Trophoblast cell (in vitro differentiated cells and primary cell): ENCODE measurements at regions not wholly inside any gene's neighbourhood (a gene's known extent, or its start where the extent isn't known, plus 50 kb on each side); places are given as distances from the start of the nearest gene placed in this dataset.

Experiments used
- DNase-seq, 2 donors: peaks; one replicate each; pipeline ENCODE4 v3.0.0-alpha.2; 2016
- H2AFZ ChIP-seq: 2 replicates; pipeline ENCODE4 v1.6.1; 2013; ENCODE audit warnings: low read length, moderate library complexity, mild to moderate bottlenecking; ENCODE audit not compliant: insufficient read depth, poor library complexity
- H2AK5ac ChIP-seq: 2 replicates; pipeline ENCODE4 v1.6.1; 2013; ENCODE audit warnings: mild to moderate bottlenecking, low read length
- H2BK120ac ChIP-seq: 2 replicates; pipeline ENCODE4 v1.6.1; 2013; ENCODE audit warnings: low read length, mild to moderate bottlenecking, moderate library complexity; ENCODE audit not compliant: insufficient read depth, poor library complexity
- H2BK12ac ChIP-seq: 2 replicates; pipeline ENCODE4 v1.6.1; 2013; ENCODE audit warnings: mild to moderate bottlenecking, low read length, moderate library complexity
- H2BK5ac ChIP-seq: 2 replicates; pipeline ENCODE4 v1.6.1; 2013; ENCODE audit warnings: low read length, low read depth, moderate library complexity, mild to moderate bottlenecking; ENCODE audit not compliant: poor library complexity
- H3K14ac ChIP-seq: 2 replicates; pipeline ENCODE4 v1.6.1; 2013; ENCODE audit warnings: mild to moderate bottlenecking, low read length
- H3K18ac ChIP-seq: 2 replicates; pipeline ENCODE4 v1.6.1; 2013; ENCODE audit warnings: mild to moderate bottlenecking, low read length
- H3K23ac ChIP-seq: 2 replicates; pipeline ENCODE4 v1.6.1; 2013; ENCODE audit warnings: low read length
- H3K27ac ChIP-seq: 2 replicates; pipeline ENCODE4 v1.5.1; 2013; ENCODE audit warnings: low read depth, mild to moderate bottlenecking, inconsistent platforms, low read length, moderate library complexity
- H3K27me3 ChIP-seq: 2 replicates; pipeline ENCODE4 v1.6.1; 2013; ENCODE audit warnings: inconsistent platforms, mild to moderate bottlenecking, low read length, moderate library complexity; ENCODE audit not compliant: insufficient read depth
- H3K36me3 ChIP-seq, 2 experiments: 1 replicate in 1 of 2; 2 replicates in 1 of 2; pipeline ENCODE4 v1.6.1; 2013; ENCODE audit warnings: low read length in 2 of 2, mild to moderate bottlenecking in 2 of 2, moderate library complexity in 1 of 2; ENCODE audit not compliant: insufficient read depth in 2 of 2, control insufficient read depth in 1 of 2
- H3K4ac ChIP-seq: 2 replicates; pipeline ENCODE4 v1.6.1; 2013; ENCODE audit warnings: low read depth, mild to moderate bottlenecking, low read length, moderate library complexity
- H3K4me1 ChIP-seq, 2 experiments: 1 replicate in 1 of 2; 2 replicates in 1 of 2; pipeline ENCODE4 v1.6.1; 2013; ENCODE audit warnings: low read length in 2 of 2, mild to moderate bottlenecking in 2 of 2, moderate library complexity in 1 of 2; ENCODE audit not compliant: insufficient read depth in 2 of 2, control insufficient read depth in 1 of 2
- H3K4me2 ChIP-seq: 2 replicates; pipeline ENCODE4 v1.6.1; 2013; ENCODE audit warnings: inconsistent platforms, mild to moderate bottlenecking, low read length, moderate library complexity
- H3K4me3 ChIP-seq: 2 replicates; pipeline ENCODE4 v1.5.1; 2013; ENCODE audit warnings: mild to moderate bottlenecking, low read depth, low read length, inconsistent platforms
- H3K79me1 ChIP-seq: one replicate; pipeline ENCODE4 v1.6.1; 2013; ENCODE audit warnings: low read length
- H3K79me2 ChIP-seq: 2 replicates; pipeline ENCODE4 v1.6.1; 2013; ENCODE audit warnings: low read length, mild to moderate bottlenecking; ENCODE audit not compliant: control insufficient read depth, insufficient read depth, poor library complexity
- H3K9ac ChIP-seq: 2 replicates; pipeline ENCODE4 v1.6.1; 2013; ENCODE audit warnings: mild to moderate bottlenecking, low read length
- H3K9me3 ChIP-seq: 2 replicates; pipeline ENCODE4 v1.6.1; 2013; ENCODE audit warnings: low read depth, mild to moderate bottlenecking, control low read depth, inconsistent platforms, low read length; ENCODE audit not compliant: insufficient read depth
- H4K12ac ChIP-seq: 2 replicates; pipeline ENCODE4 v1.6.1; 2013; ENCODE audit warnings: low read depth, mild to moderate bottlenecking, low read length, moderate library complexity
- H4K8ac ChIP-seq: 2 replicates; pipeline ENCODE4 v1.6.1; 2013; ENCODE audit warnings: low read depth, mild to moderate bottlenecking, low read length, moderate library complexity
- H4K91ac ChIP-seq: one replicate; pipeline ENCODE4 v1.6.1; 2013; ENCODE audit warnings: low read depth, mild to moderate bottlenecking, low read length, moderate library complexity
- WGBS: extraction: QIAGEN DNeasy Blood & Tissue Kit; methylation state at CpG from one replicate; pipeline ENCODE4 v1.1.7; 2013; ENCODE audit warnings: missing lambda C conversion rate; ENCODE audit not compliant: insufficient read length, insufficient coverage; ENCODE audit errors: extremely low coverage; 5-methylcytosine and 5-hydroxymethylcytosine counted together

DNA sequence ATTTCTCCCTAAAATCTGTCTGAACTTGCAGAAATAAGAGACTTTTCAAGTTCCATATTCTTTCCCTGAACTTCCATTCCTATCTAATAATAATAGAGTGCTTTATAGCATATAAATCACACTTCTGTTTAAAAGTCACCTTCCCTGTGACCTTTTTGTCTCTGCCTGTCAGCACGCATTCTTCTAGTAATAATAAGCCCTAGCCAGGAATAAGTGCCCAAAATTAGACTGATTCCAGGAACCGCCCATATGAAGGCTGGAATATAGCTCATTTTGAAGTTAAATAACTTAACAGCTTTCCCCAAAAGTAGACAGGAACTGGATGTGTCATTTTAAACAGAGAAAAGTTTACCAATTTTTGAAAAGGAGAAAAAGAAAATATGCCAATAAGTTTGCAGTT is 576.5 kb downstream of the EPHA4 start:
- no peak overlapping the region for H2BK120ac ChIP-seq
- H3K4me3 ChIP-seq, result no peak overlapping the region
- no peak overlapping the region for H4K12ac ChIP-seq
- H3K4me2 ChIP-seq, result no peak overlapping the region
- DNase-seq, result no peak
- no peak overlapping the region for H3K27ac ChIP-seq
- no peak overlapping the region for H3K18ac ChIP-seq
- H2AFZ ChIP-seq, result no peak overlapping the region
- H3K27me3 ChIP-seq, result no peaks in the 10 kb centered on the region
- H3K4me1 ChIP-seq, result peaks cover 0 to 2% of the 10 kb centered on the region in 2 experiments
- peaks cover 1% of the 10 kb centered on the region for H3K9me3 ChIP-seq
- no peak overlapping the region for H4K8ac ChIP-seq
- H3K79me2 ChIP-seq, result no peaks in the 10 kb centered on the region
- H2BK5ac ChIP-seq, result no peak overlapping the region
- no peak overlapping the region for H3K4ac ChIP-seq
- WGBS, result no CpG with 5 or more reads among the region's 2 CpGs
- no peak overlapping the region for H2BK12ac ChIP-seq
- no peak overlapping the region for H3K23ac ChIP-seq
- no peak overlapping the region for H3K9ac ChIP-seq
- no peak overlapping the region for H3K14ac ChIP-seq
- H4K91ac ChIP-seq, result no peak overlapping the region
- H3K36me3 ChIP-seq, result no peaks in the 10 kb centered on the region
- no peaks in the 10 kb centered on the region for H3K79me1 ChIP-seq
- no peak overlapping the region for H2AK5ac ChIP-seq

DNA sequence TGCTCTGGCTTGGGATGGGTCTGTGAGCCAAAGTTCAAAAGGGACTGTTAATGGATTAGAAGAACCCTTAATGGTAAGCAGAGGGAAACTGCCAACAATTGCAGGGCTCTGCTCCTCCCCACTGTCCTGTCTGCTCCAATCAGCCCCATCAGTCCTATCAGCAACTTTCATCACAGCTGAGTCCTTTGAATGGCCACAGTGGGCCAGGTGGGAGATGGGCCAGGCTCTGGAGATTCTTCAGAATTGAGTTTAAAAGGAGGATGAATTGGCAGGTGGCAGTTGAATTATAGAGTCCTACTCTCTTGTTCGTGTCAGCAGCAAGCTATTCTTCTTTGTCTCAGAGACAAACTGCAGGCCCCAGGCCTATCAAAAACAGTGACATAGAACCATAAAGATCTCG is 573.9 kb downstream of the EPHA4 start:
- no CpG with 5 or more reads among the region's 2 CpGs for WGBS
- no peaks in the 10 kb centered on the region for H3K79me2 ChIP-seq

DNA sequence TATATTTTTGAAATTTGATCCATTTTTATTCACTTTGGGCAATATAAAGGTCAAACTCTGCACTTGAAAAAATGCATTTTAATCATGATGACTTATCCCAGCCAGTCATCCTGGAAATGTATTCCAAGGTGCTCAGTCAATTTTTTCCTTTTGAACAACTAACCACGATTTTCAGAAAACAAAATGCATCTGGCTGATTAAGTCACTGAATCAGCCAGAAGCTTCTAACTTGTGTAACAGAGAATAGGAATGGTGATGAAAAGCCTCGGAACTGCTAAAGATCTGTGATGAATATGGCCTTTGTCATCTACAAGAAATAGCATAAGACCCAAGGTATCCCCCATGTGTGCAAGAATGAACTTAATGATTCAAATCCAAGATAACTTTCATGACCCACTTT is 572.7 kb downstream of the EPHA4 start:
- H2BK120ac ChIP-seq, result no peak overlapping the region
- H3K79me2 ChIP-seq, result no peaks in the 10 kb centered on the region
- H2AFZ ChIP-seq, result no peak overlapping the region
- no peak overlapping the region for H3K4me3 ChIP-seq
- no peak for DNase-seq
- no peak overlapping the region for H3K23ac ChIP-seq
- no peak overlapping the region for H2AK5ac ChIP-seq
- no peak overlapping the region for H4K91ac ChIP-seq
- H2BK12ac ChIP-seq, result no peak overlapping the region
- no peak overlapping the region for H3K27ac ChIP-seq
- H4K8ac ChIP-seq, result no peak overlapping the region
- no peak overlapping the region for H2BK5ac ChIP-seq
- H3K18ac ChIP-seq, result no peak overlapping the region
- no peak overlapping the region for H3K14ac ChIP-seq
- no peak overlapping the region for H3K4ac ChIP-seq
- no peaks in the 10 kb centered on the region for H3K36me3 ChIP-seq
- H3K4me1 ChIP-seq, result peaks cover 0 to 2% of the 10 kb centered on the region in 2 experiments
- H3K4me2 ChIP-seq, result no peak overlapping the region
- no CpG with 5 or more reads among the region's 2 CpGs for WGBS
- peaks cover 1% of the 10 kb centered on the region for H3K9me3 ChIP-seq
- H3K79me1 ChIP-seq, result no peaks in the 10 kb centered on the region
- no peaks in the 10 kb centered on the region for H3K27me3 ChIP-seq
- no peak overlapping the region for H3K9ac ChIP-seq
- H4K12ac ChIP-seq, result no peak overlapping the region

More for the DNA sequence above, 573.9 kb downstream of the EPHA4 start:
- Histone ChIP-seq H3K18ac (no peak overlapping the region), H3K23ac (no peak overlapping the region), H2BK120ac (no peak overlapping the region), H3K36me3 (no peaks in the 10 kb centered on the region), H3K4me3 (no peak overlapping the region), H2BK12ac (no peak overlapping the region), H3K4me1 (peaks cover 0 to 2% of the 10 kb centered on the region in 2 experiments), H3K9me3 (peaks cover 1% of the 10 kb centered on the region), H3K4ac (no peak overlapping the region), H3K9ac (no peak overlapping the region), H4K12ac (no peak overlapping the region), H4K8ac (no peak overlapping the region), H3K14ac (no peak overlapping the region), H4K91ac (no peak overlapping the region), H3K79me1 (no peaks in the 10 kb centered on the region), H2BK5ac (no peak overlapping the region), H3K27ac (no peak overlapping the region), H2AFZ (no peak overlapping the region), H3K27me3 (no peaks in the 10 kb centered on the region), H2AK5ac (no peak overlapping the region), H3K4me2 (no peak overlapping the region)
- no peak for DNase-seq

DNA sequence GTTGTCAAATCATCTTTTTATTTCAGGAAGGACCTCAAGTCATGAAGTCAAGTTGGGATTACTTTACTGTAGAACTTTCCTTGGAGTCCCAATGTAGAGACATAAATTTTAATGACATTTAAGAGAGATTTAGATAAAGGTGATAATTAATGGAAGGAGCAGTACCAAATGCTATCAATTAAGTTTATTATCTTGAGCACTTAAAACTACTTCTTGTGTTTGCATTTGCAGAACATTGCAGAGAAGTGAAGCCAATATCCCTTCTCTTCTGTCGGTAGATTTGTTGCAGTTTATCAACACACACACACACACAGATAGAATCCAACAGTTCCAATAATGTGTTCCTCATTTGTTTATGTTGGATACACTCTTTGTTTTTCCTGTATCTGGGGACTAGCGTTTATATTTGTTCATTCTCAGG is 570.7 kb downstream of the EPHA4 start:
- WGBS, result no CpG with 5 or more reads among the region's 2 CpGs
- Histone ChIP-seq H2BK12ac (no peak overlapping the region), H3K4me2 (no peak overlapping the region), H3K4me3 (no peak overlapping the region), H4K91ac (no peak overlapping the region), H3K18ac (no peak overlapping the region), H3K79me2 (no peaks in the 10 kb centered on the region), H2BK5ac (no peak overlapping the region), H3K9me3 (peaks cover 1% of the 10 kb centered on the region), H3K27me3 (no peaks in the 10 kb centered on the region), H3K4me1 (peaks cover 0 to 2% of the 10 kb centered on the region in 2 experiments), H3K79me1 (no peaks in the 10 kb centered on the region), H3K27ac (no peak overlapping the region), H4K12ac (no peak overlapping the region), H3K9ac (no peak overlapping the region), H2AK5ac (no peak overlapping the region), H3K36me3 (no peaks in the 10 kb centered on the region), H3K4ac (no peak overlapping the region), H3K14ac (no peak overlapping the region), H4K8ac (no peak overlapping the region), H2BK120ac (no peak overlapping the region), H2AFZ (no peak overlapping the region), H3K23ac (no peak overlapping the region)
- DNase-seq, result no peak
